ENCODE measurements at regions not wholly inside any gene's neighbourhood (a gene's known extent, or its start where the extent isn't known, plus 50 kb on each side); places are given as distances from the start of the nearest gene placed in this dataset.
"Not testable (repeated sequence)": the region's sequence is repeated elsewhere in the genome, so short reads cannot be mapped to it uniquely, and the experiment has no call there.

DNA sequence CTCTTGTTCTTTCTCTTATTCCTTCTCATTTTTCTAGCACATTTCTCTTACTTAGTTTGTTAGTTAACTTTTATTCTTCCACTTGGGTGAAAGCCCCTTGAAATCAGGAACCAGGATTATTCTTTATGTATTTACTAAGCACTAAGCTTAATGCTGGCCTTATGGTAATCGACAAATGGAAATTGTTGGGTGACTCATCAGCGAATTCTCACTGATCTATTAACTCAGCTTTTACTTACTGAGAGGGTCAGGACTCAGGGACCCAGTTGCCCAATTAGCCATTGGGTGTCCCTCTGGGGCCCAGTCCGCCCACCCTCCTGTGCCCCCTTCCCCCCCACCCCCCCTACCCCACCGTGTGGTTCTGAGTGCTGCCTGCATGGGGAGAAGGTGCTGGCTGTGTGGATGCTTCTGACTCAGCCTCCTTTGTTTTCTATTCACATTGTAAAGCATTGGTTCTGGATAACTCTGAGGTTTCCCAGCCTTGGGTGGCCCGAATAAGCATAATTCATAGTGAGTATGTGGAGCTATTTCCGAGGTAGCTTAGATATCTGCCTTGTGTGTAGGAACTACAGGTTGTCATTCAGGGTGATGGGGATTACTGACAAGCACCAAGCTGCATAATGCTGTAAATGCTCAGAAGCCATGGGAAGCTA lies 240.9 kb downstream of the FGF9 start:
- Histone ChIP-seq H3K4me3 (ENCODE audit: low read depth in 1 of 2, low read length in 1 of 2) (no peak overlapping the region), H3K36me3 (no peaks in the 10 kb centered on the region), H3K27ac (no peak overlapping the region), H3K9me3 (no peaks in the 10 kb centered on the region), H3K27me3 (no peaks in the 10 kb centered on the region), H3K4me1 (ENCODE audit: control insufficient read depth in 1 of 2, insufficient read depth in 1 of 2, low read depth in 1 of 2, low read length in 1 of 2) (no peaks in the 10 kb centered on the region)
- TF ChIP-seq CTCF (IDR thresholded peaks at IDR 0.05), result no peak

DNA sequence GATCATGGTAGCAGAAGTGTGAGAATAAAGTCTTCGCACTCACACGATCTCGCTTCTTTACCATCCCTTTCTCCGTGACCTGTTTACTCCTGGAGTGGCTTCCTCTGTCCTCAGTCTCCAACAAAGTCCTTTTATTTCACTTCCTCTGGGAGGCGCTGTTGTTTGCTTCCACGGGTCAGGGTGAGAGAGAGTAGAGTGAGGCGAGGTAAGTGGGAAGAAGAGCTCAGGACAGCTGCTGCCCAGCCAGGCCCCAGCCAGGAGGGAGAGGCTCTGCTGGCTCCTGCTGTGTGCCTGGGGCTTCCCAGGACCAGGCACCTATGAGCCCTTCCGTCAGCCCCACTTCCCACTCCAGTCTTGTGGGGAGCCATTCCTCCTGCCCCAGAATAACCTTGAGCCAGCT lies 242.1 kb downstream of the FGF9 start:
- H3K9me3 ChIP-seq, result no peaks in the 10 kb centered on the region
- H3K27me3 ChIP-seq, result no peaks in the 10 kb centered on the region
- no peak for TF ChIP-seq CTCF (IDR thresholded peaks at IDR 0.05)
- H3K36me3 ChIP-seq, result no peaks in the 10 kb centered on the region
- H3K4me3 ChIP-seq (ENCODE audit: low read depth in 1 of 2, low read length in 1 of 2), result no peak overlapping the region
- H3K4me1 ChIP-seq (ENCODE audit: control insufficient read depth in 1 of 2, insufficient read depth in 1 of 2, low read depth in 1 of 2, low read length in 1 of 2), result no peaks in the 10 kb centered on the region
- no peak overlapping the region for H3K27ac ChIP-seq

- H3K27ac ChIP-seq, result no peak overlapping the region
- no peaks in the 10 kb centered on the region for H3K4me1 ChIP-seq (ENCODE audit: control insufficient read depth in 1 of 2, insufficient read depth in 1 of 2, low read depth in 1 of 2, low read length in 1 of 2)
- no peak for TF ChIP-seq CTCF (IDR thresholded peaks at IDR 0.05)
- H3K4me3 ChIP-seq (ENCODE audit: low read depth in 1 of 2, low read length in 1 of 2), result no peak overlapping the region
- no peaks in the 10 kb centered on the region for H3K9me3 ChIP-seq
- no peaks in the 10 kb centered on the region for H3K36me3 ChIP-seq
- no peaks in the 10 kb centered on the region for H3K27me3 ChIP-seq
Observed at GRCh38 chr13:21917086-21918015, 246.5 kb downstream of the FGF9 start.

GRCh38 chr13:21920802-21921201 lies 249.9 kb downstream of the FGF9 start:
- H3K9me3 ChIP-seq; H3K27ac ChIP-seq; H3K4me3 ChIP-seq (ENCODE audit: low read depth in 1 of 2, low read length in 1 of 2): not testable (repeated sequence)

DNA sequence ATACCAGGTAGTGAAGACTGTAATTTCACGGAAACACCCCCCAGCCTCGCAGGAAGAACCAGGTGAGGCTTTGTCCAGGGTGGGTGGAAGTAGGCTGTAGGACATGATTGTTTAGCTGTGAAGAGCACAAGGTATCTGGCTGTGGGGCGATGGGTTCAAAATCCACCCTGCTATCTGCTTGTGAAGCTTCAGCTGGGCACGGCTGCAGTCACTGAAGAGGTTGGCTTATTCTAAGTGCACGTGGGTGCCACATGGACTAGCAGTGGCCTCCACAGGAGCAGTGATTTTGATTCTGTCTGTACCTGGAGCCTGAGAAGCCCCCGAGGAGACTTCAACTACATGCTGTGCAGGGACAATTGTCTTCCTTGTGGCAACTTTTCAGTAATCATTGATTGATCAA lies 254.1 kb downstream of the FGF9 start:
- H3K36me3 ChIP-seq, result no peaks in the 10 kb centered on the region
- no peak overlapping the region for H3K27ac ChIP-seq
- no peaks in the 10 kb centered on the region for H3K9me3 ChIP-seq
- H3K27me3 ChIP-seq, result no peaks in the 10 kb centered on the region
- no peak for TF ChIP-seq CTCF (IDR thresholded peaks at IDR 0.05)
- no peaks in the 10 kb centered on the region for H3K4me1 ChIP-seq (ENCODE audit: control insufficient read depth in 1 of 2, insufficient read depth in 1 of 2, low read depth in 1 of 2, low read length in 1 of 2)
- H3K4me3 ChIP-seq (ENCODE audit: low read depth in 1 of 2, low read length in 1 of 2), result no peak overlapping the region

More at GRCh38 chr13:21920802-21921201, 249.9 kb downstream of the FGF9 start:
- not testable (repeated sequence) for H3K27me3 ChIP-seq; H3K36me3 ChIP-seq; H3K4me1 ChIP-seq (ENCODE audit: control insufficient read depth in 1 of 2, insufficient read depth in 1 of 2, low read depth in 1 of 2, low read length in 1 of 2)

DNA sequence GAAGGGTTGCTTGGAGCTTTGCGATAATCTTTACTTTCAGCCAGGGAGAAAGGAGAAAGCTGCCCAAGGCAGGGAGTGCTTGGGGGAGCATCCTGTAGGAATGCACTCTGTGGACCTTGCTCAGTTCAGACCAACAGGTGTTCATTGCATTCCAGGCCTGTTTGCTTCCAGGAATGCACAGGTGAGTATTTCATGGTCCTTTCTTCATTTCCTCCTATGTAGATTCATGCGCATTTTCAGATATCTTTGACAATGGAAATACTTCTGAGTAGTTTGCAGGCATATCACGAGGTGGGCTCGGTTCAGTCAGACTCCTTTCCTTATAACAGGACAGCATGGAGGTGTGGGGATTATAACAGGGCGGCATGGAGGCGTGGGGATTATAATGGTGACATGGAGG lies 254.8 kb downstream of the FGF9 start:
- TF ChIP-seq CTCF (IDR thresholded peaks at IDR 0.05), result no peak
- H3K9me3 ChIP-seq, result no peaks in the 10 kb centered on the region
- H3K27me3 ChIP-seq, result no peaks in the 10 kb centered on the region
- no peaks in the 10 kb centered on the region for H3K4me1 ChIP-seq (ENCODE audit: control insufficient read depth in 1 of 2, insufficient read depth in 1 of 2, low read depth in 1 of 2, low read length in 1 of 2)
- no peaks in the 10 kb centered on the region for H3K36me3 ChIP-seq
- H3K4me3 ChIP-seq (ENCODE audit: low read depth in 1 of 2, low read length in 1 of 2), result no peak overlapping the region
- no peak overlapping the region for H3K27ac ChIP-seq
